ENCODE measurements at regions not wholly inside any gene's neighbourhood (a gene's known extent, or its start where the extent isn't known, plus 50 kb on each side); places are given as distances from the start of the nearest gene placed in this dataset.

GRCh38 chr4:19314116-19314515 lies 937.6 kb upstream of the SLIT2 start:
- no peak for TF ChIP-seq POLR2AphosphoS5 (IDR thresholded peaks at IDR 0.05)
- TF ChIP-seq CTCF (IDR thresholded peaks at IDR 0.05), result no peak
- TF ChIP-seq POLR2A (IDR thresholded peaks at IDR 0.05), result no peak

All from sigmoid colon (tissue), 4 donors.